Activated naive CD4-positive, alpha-beta T cell treated with anti-CD3 and anti-CD28 coated beads for 36 hours (primary cell): ENCODE measurements at regions not wholly inside any gene's neighbourhood (a gene's known extent, or its start where the extent isn't known, plus 50 kb on each side); places are given as distances from the start of the nearest gene placed in this dataset.
"Not testable (repeated sequence)": the region's sequence is repeated elsewhere in the genome, so short reads cannot be mapped to it uniquely, and the experiment has no call there.

Experiments used
- CTCF ChIA-PET: fragments of 350-600 bp; sonication (Branson Sonifier 250); formaldehyde crosslinking; loops from one replicate; lab custom pipeline; 2021; ENCODE audit warnings: antibody characterized with exemption; lab: Charles Lee
- DNase-seq: peaks from one replicate; pipeline ENCODE4 v3.0.0-alpha.2; 2020
- H3K27ac Mint-ChIP-seq: one replicate; pipeline ENCODE4 v1.8.0; 2021; ENCODE audit warnings: mild to moderate bottlenecking, mixed read lengths
- H3K27me3 Mint-ChIP-seq: one replicate; pipeline ENCODE4 v1.8.0; 2021; ENCODE audit warnings: low read depth, mixed read lengths
- H3K36me3 Mint-ChIP-seq: one replicate; pipeline ENCODE4 v1.8.0; 2021; ENCODE audit warnings: low read depth, mixed read lengths
- H3K4me1 Mint-ChIP-seq: one replicate; pipeline ENCODE4 v1.8.0; 2021; ENCODE audit warnings: low read depth, mixed read lengths
- H3K4me3 Mint-ChIP-seq: one replicate; pipeline ENCODE4 v1.8.0; 2021; ENCODE audit warnings: mild to moderate bottlenecking, moderate library complexity, mixed read lengths
- H3K9me3 Mint-ChIP-seq: one replicate; pipeline ENCODE4 v1.8.0; 2021; ENCODE audit warnings: mixed read lengths
- intact Hi-C: fragments of 100-400 bp; cut with micrococcal nuclease; formaldehyde crosslinking; loops from one replicate; pipeline ENCODE4 v1.15.1; 2023

DNA sequence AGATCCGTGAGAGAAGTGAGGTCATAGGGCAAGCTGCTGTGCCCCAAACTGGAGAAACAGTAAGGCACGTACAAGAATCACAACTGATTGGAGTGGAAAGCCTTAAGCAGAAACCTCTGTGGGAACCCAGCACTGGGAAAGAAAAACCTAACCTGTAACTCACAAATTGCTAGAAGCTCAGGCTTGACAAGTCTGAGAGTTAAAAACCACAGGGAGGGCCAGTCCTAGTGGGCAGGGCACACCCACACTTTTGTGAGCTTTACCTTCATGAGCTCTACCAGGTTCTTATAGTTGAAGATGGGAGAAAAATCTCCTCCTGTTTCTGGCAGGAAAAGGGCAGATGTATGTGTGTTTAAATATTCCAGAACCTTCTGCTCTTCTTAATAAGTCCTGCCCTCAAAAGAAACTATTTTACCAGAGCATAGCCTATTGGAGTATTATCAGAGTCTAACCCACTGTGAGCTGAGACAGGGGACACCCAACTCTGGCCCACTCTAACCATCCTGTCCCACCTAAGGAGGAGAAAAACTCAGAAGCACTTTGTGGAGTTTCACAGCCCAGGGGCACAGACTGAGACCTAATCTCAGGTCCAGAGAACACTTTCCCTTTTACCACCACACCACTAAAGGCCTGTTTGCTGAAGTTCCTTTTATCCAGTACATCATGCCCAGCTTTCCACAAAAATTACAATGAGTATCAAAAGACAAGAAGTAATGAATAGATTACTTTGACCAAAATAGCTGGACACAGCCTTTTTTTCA, 1265.7 kb upstream of the CHAC2 start:
- Mint-ChIP-seq H3K9me3 (peaks cover 4% of the 10 kb centered on the region), H3K36me3 (no peaks in the 10 kb centered on the region), H3K4me1 (no peaks in the 10 kb centered on the region), H3K27ac (no peak overlapping the region), H3K27me3 (no peaks in the 10 kb centered on the region), H3K4me3 (no peak overlapping the region)
- DNase-seq, result no peak
- CTCF ChIA-PET, result no interaction called here
- intact Hi-C loops, result loop anchor here (10.0 kb wide), 1 partner anchor 63 kb away; no protein-coding TSS in a partner anchor

DNA sequence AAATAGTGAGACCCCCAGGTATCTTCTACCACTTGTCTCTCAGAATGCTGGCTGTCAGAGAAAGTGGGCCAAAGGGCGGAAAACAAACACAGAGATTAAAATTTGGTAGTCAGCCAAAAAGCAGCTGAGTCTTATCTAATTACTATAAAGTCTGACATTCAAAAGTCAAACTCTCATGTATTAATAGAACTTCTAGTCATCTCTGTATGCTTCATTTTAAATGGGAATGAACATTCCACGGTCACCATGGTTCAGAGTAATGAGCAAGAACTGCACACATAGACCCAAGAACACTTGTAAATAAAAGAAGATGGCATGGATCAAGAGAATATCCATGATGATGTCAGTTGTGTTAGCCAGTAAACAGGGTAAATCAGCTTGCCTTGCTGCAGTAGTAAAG, 1267.0 kb upstream of the CHAC2 start:
- CTCF ChIA-PET, result no interaction called here
- Mint-ChIP-seq H3K27ac (no peak overlapping the region), H3K4me1 (no peaks in the 10 kb centered on the region), H3K9me3 (peaks cover 6% of the 10 kb centered on the region), H3K36me3 (no peaks in the 10 kb centered on the region), H3K27me3 (no peaks in the 10 kb centered on the region), H3K4me3 (no peak overlapping the region)
- intact Hi-C loops, result loop anchor here (10.0 kb wide), 1 partner anchor 64 kb away; no protein-coding TSS in a partner anchor
- DNase-seq, result no peak

DNA sequence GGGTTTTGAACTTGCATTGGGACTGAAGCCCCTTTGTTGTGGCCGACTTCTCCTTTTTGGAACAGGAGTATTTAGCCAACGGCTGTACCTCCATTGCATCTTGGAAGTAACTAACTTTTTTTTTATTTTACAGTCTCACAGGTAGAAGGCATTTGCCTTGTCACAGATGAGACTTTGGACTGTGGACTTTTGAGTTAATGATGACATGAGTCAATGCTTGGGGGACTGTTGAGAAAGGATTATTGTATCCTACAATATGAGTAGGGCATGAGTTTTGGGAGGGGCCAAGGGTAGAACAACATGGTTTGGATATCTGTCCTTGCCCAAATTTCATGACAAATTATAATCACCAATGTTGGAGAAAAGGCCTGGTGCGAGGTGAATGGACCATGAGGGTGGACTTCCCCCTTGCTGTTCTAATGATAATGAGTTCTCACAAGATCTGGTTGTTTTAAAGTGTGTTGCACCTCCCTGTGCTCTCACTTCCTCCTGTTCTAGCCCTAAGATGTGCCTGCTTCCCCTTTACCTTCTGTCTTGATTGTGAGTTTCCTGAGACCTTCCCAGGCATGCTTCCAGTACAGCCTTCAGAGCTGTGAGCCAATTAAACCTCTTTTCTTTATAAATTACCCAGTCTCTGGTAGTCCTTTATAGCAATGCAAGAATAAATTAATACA, 1269.4 kb upstream of the CHAC2 start:
- H3K27ac Mint-ChIP-seq, result no peak overlapping the region
- CTCF ChIA-PET, result no interaction called here
- no peak for DNase-seq
- H3K27me3 Mint-ChIP-seq, result no peaks in the 10 kb centered on the region
- no peaks in the 10 kb centered on the region for H3K36me3 Mint-ChIP-seq
- H3K9me3 Mint-ChIP-seq, result peaks cover 2% of the 10 kb centered on the region
- intact Hi-C loops, result no loop called here
- no peaks in the 10 kb centered on the region for H3K4me1 Mint-ChIP-seq
- no peak overlapping the region for H3K4me3 Mint-ChIP-seq

DNA sequence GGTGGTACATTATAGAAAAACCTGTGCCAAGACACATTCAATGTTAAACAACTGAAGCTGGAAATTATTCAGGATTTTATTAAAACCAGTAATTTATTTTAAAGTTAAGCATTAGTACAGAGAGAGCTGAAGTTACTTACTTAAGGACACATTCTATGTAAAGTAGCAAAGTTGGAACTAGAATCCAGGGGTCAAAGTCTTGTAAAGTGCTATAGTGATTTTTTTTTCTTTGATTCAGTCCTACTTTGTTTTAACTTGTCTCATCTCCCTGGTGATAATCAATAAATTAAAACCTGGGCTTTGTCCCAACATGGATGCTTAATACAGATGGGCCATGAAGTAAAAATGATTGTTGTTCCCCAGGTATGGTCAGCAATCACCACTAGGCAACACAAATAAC, 1271.8 kb upstream of the CHAC2 start:
- CTCF ChIA-PET, result no interaction called here
- Mint-ChIP-seq H3K27ac (no peak overlapping the region), H3K4me3 (no peak overlapping the region), H3K27me3 (no peaks in the 10 kb centered on the region), H3K36me3 (no peaks in the 10 kb centered on the region), H3K9me3 (peaks cover 7% of the 10 kb centered on the region), H3K4me1 (no peaks in the 10 kb centered on the region)
- intact Hi-C loops, result no loop called here
- DNase-seq, result no peak

DNA sequence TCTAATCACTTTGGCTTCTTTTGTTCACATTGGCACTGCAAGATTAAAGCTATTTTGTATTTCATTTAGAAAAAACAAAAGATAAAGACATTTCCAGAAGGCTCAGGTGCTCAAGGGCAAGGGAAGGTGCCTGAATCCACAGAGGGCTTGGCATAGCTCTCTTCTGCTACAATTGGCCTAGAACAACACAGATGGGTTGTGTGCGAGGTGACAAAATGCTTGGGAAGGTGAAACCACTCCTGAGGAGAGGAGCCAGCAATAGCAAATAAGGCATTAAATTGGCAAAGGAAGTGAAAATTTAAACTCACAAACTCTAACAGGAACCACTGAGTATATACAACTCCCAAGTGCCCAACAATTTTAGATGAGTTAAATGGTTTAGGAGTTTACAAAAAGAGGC, 1290.4 kb upstream of the CHAC2 start:
- Mint-ChIP-seq H3K4me3 (no peak overlapping the region), H3K9me3 (peaks cover 6% of the 10 kb centered on the region), H3K36me3 (no peaks in the 10 kb centered on the region), H3K27ac (no peak overlapping the region), H3K27me3 (no peaks in the 10 kb centered on the region), H3K4me1 (no peaks in the 10 kb centered on the region)
- intact Hi-C loops, result no loop called here
- DNase-seq, result no peak
- CTCF ChIA-PET, result no interaction called here

DNA sequence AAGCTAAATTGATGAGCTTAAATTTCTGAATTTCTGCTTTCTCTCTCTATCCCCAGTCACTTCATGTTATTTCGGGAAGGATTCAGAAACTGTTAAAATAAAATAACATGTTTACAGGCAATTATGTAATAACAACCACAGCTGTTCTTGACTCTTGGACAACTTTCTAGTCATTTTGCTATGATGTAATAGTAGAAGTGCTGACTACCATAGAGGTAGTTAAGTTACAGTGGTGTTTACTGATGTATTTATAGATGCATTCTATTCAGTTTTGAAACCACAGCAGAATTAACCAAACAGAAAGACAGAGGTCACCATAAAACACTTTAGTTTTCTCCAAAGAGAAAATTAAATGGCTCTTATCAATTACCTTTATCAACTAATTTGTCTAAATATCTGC, 1292.0 kb upstream of the CHAC2 start:
- H3K4me1 Mint-ChIP-seq, result no peaks in the 10 kb centered on the region
- H3K9me3 Mint-ChIP-seq, result peaks cover 6% of the 10 kb centered on the region
- H3K4me3 Mint-ChIP-seq, result no peak overlapping the region
- H3K36me3 Mint-ChIP-seq, result no peaks in the 10 kb centered on the region
- no peak overlapping the region for H3K27ac Mint-ChIP-seq
- DNase-seq, result no peak
- CTCF ChIA-PET, result no interaction called here
- no peaks in the 10 kb centered on the region for H3K27me3 Mint-ChIP-seq
- intact Hi-C loops, result no loop called here

DNA sequence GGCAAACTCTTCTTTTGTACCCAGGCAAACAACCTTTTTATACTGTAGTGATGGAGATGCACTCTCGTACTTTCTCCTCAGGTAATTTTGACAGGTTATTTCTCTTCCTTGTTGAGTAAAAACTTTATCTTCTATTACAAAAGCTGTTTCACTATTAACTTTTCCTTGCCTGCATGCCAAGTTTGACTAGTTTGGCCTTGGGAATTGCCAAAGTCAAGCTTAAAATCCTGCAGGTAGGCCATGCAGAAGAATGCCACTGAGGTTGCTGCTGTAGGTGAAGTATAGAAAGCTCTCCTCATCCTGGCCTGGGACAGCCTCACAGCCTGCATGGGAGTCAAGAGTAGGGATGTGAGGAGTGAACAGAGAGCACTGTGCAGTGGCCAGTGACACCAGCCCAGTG, 1293.5 kb upstream of the CHAC2 start:
- Mint-ChIP-seq H3K27me3 (no peaks in the 10 kb centered on the region), H3K36me3 (no peaks in the 10 kb centered on the region), H3K4me3 (no peak overlapping the region), H3K9me3 (peaks cover 11% of the 10 kb centered on the region), H3K4me1 (no peaks in the 10 kb centered on the region), H3K27ac (no peak overlapping the region)
- DNase-seq, result no peak
- intact Hi-C loops, result no loop called here
- CTCF ChIA-PET, result interaction anchor here (0.7 kb wide), 1 partner anchor 499 kb away, joined by 3 read pairs; no protein-coding TSS in a partner anchor

DNA sequence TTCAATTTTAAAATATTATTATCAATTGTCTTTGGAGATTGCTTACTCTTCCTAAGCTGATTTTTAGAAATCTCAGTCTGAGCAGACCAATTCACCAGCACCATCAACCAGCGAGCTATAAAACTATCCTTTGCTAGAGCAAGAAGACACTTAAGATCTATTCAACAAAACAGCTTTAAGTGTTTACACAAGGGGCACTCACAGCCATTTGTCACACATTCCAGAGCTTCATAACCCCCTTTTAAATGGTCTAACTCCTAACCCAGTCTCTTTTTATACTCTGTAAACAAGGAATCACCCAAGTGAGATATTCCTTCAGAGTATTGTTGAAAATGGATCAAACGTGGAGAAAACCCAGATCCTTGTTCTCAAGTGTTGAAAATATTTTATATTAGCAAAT, 1294.1 kb upstream of the CHAC2 start:
- no peaks in the 10 kb centered on the region for H3K36me3 Mint-ChIP-seq
- no peak overlapping the region for H3K27ac Mint-ChIP-seq
- DNase-seq, result no peak
- H3K4me1 Mint-ChIP-seq, result no peaks in the 10 kb centered on the region
- CTCF ChIA-PET, result no interaction called here
- H3K4me3 Mint-ChIP-seq, result no peak overlapping the region
- intact Hi-C loops, result no loop called here
- no peaks in the 10 kb centered on the region for H3K27me3 Mint-ChIP-seq
- H3K9me3 Mint-ChIP-seq, result peaks cover 11% of the 10 kb centered on the region

DNA sequence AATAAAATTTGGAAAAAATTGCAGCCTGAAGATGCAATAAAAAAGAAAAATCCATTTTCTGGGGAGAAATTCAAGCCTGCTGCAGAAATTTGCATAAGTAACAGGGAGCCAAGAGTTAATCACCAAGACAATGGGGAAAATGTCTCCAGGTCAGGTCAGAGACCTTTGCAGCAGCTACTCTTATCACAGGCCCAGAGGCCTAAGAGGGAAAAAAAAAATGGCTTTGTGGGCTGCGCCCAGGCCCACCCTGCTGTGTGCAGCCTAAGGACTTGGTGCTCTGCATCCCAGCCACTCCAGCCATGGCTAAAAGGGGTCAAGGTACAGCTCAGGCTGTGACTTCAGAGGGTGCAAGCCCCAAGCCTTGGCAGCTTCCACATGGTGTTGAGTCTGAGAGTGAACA, 1297.1 kb upstream of the CHAC2 start:
- DNase-seq, CTCF ChIA-PET, H3K36me3 Mint-ChIP-seq, H3K9me3 Mint-ChIP-seq, H3K4me1 Mint-ChIP-seq, H3K27ac Mint-ChIP-seq, intact Hi-C loops, H3K4me3 Mint-ChIP-seq, H3K27me3 Mint-ChIP-seq: not testable (repeated sequence)

DNA sequence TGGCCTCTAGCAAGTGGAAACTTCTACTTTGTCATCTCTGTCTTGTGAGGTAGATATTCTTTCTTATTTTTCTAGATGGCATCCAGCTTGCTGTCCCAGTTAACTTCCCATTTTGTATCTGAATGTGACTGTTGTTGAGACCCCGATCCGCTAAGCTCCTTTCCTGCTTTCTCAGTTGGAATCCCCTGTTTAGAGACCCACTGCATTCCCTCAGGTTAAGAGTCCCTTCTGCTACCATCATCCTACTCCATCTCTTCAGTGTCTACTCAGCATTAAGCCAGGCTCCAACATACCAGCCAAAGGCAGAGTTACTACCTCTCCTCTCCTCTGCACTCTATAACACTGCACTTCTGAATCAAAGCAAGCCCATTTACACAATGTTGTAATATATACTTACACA, 1300.4 kb upstream of the CHAC2 start:
- peaks cover 7% of the 10 kb centered on the region for H3K9me3 Mint-ChIP-seq
- H3K36me3 Mint-ChIP-seq, result no peaks in the 10 kb centered on the region
- H3K4me3 Mint-ChIP-seq, result no peak overlapping the region
- CTCF ChIA-PET, result no interaction called here
- intact Hi-C loops, result no loop called here
- no peak for DNase-seq
- H3K4me1 Mint-ChIP-seq, result no peaks in the 10 kb centered on the region
- no peak overlapping the region for H3K27ac Mint-ChIP-seq
- no peaks in the 10 kb centered on the region for H3K27me3 Mint-ChIP-seq

DNA sequence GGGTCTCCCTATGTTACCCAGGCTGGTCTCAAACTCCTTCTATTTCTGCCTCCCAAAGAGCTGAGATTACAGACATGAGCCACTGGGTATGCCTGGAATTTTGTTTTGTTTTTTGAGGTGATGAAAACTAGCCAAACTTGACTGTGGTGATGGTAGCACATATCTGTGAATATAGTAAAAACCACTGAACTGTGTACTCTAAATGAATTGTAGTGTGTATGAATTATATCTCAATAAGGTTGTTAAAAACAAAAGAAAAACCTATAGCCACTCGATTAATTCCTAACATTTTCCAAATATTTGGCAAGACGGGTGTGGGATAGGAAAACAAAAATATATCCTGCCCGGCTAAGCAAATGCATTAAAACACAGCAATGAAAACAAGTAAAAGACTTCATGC, 1302.3 kb upstream of the CHAC2 start:
- H3K4me1 Mint-ChIP-seq, result no peaks in the 10 kb centered on the region
- H3K36me3 Mint-ChIP-seq, result no peaks in the 10 kb centered on the region

DNA sequence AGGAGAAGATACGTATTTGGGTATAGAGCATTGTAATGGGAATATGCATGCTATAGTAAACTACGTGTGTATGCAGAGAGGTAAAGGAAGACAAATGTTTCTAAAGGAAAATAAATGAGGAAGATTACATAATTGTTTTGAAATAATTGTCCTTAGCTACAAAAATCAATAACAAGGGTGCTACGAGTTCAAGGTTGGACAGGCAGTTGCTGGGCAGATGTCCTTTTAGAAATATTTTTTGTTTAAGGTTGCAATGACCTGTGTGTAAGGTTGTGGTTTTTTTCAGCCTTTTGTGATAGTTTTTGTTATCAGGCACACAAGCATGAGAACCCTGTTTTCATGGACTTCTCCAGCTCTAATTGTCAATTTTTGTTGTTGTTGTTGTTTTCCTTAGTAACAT, 1304.1 kb upstream of the CHAC2 start:
- no peak for DNase-seq
- intact Hi-C loops, result no loop called here
- Mint-ChIP-seq H3K27ac (no peak overlapping the region), H3K9me3 (peaks cover 4% of the 10 kb centered on the region), H3K4me3 (no peak overlapping the region), H3K27me3 (no peaks in the 10 kb centered on the region), H3K36me3 (no peaks in the 10 kb centered on the region), H3K4me1 (no peaks in the 10 kb centered on the region)
- CTCF ChIA-PET, result no interaction called here

More for the DNA sequence above, 1302.3 kb upstream of the CHAC2 start:
- Mint-ChIP-seq H3K27ac (no peak overlapping the region), H3K4me3 (no peak overlapping the region), H3K27me3 (no peaks in the 10 kb centered on the region), H3K9me3 (peaks cover 7% of the 10 kb centered on the region)
- intact Hi-C loops, result no loop called here
- no peak for DNase-seq
- CTCF ChIA-PET, result no interaction called here
